ENCODE measurements at regions not wholly inside any gene's neighbourhood (a gene's known extent, or its start where the extent isn't known, plus 50 kb on each side); places are given as distances from the start of the nearest gene placed in this dataset.
A peak's percentile ranks its signal among the peaks of the same experiment; 100 is the strongest.

DNA sequence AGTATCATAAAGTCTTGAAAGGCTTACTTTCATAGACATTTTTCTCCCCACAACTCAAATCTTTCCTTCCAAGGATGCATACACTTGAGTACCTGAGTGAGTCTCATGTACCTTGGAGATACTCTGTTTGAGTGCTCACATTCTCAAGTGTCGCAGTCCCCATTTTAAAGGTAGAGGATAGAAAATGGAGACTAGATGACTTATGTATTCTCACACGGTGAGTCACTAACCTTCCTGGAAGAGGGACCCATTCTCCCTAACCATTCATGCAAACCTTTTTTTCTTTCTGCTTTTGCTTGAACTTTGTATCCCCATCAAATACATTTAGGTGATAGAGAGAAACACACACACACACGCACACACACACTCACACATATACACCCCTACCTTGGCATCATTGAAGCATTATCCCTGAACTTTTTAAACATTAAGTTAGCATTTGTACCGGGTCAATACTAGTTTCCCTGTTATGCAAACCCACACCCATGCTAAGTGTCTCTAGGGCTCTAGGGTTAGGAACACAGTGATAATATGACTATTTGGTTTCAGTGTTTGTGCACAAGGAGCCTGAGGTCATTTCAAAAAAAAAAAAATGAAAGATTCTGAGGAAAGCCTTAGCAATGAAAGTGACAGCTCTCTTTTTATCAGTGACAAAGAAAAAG is 236.2 kb downstream of the IKZF2 start:
- Mint-ChIP-seq H3K36me3 (ENCODE audit: unreplicated experiment) (peaks cover 3% of the 10 kb centered on the region), H3K27ac (ENCODE audit: unreplicated experiment) (no peak overlapping the region), H3K27me3 (ENCODE audit: unreplicated experiment) (no peaks in the 10 kb centered on the region), H3K4me1 (ENCODE audit: unreplicated experiment) (peaks cover 16% of the 10 kb centered on the region), H3K9me3 (ENCODE audit: unreplicated experiment) (no peaks in the 10 kb centered on the region), H3K4me3 (ENCODE audit: unreplicated experiment) (no peak overlapping the region)
- TF ChIP-seq CTCF (IDR thresholded peaks at IDR 0.05) = no peak
- no peak for DNase-seq (ENCODE audit: extremely low spot score, unreplicated experiment)

DNA sequence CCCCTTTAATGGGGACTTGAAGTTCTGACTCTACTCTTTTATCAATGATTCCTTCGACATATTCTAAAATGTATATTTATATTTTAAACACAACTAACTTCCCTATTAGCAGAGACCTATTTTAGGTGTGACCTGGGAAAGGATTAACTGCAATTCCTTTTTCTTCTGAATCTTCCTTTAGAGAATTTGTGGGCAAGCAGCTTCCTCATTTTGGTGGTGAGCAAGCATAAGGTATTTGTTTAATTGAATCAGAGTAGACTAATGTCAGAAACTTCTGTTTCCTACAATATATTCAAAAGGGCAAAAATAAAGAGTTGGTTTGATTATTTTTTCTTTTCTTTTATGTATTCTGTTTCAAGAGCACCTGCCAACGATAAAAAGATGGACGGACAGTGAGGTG is 237.0 kb downstream of the IKZF2 start:
- Mint-ChIP-seq H3K36me3 (ENCODE audit: unreplicated experiment) (peaks cover 5% of the 10 kb centered on the region), H3K27me3 (ENCODE audit: unreplicated experiment) (no peaks in the 10 kb centered on the region), H3K4me3 (ENCODE audit: unreplicated experiment) (no peak overlapping the region), H3K27ac (ENCODE audit: unreplicated experiment) (no peak overlapping the region), H3K9me3 (ENCODE audit: unreplicated experiment) (no peaks in the 10 kb centered on the region), H3K4me1 (ENCODE audit: unreplicated experiment) (peaks cover 16% of the 10 kb centered on the region)
- no peak for DNase-seq (ENCODE audit: extremely low spot score, unreplicated experiment)
- no peak for TF ChIP-seq CTCF (IDR thresholded peaks at IDR 0.05)

GRCh38 chr2:212913640-212914306 is 237.6 kb downstream of the IKZF2 start:
- Mint-ChIP-seq H3K36me3 (ENCODE audit: unreplicated experiment) (peaks cover 5% of the 10 kb centered on the region), H3K27ac (ENCODE audit: unreplicated experiment) (no peak overlapping the region), H3K4me1 (ENCODE audit: unreplicated experiment) (peaks cover 16% of the 10 kb centered on the region), H3K27me3 (ENCODE audit: unreplicated experiment) (no peaks in the 10 kb centered on the region), H3K4me3 (ENCODE audit: unreplicated experiment) (no peak overlapping the region), H3K9me3 (ENCODE audit: unreplicated experiment) (no peaks in the 10 kb centered on the region)
- no peak for DNase-seq (ENCODE audit: extremely low spot score, unreplicated experiment)
- no peak for TF ChIP-seq CTCF (IDR thresholded peaks at IDR 0.05)

GRCh38 chr2:212912445-212913103 is 238.8 kb downstream of the IKZF2 start:
- TF ChIP-seq CTCF (IDR thresholded peaks at IDR 0.05) = no peak
- H3K9me3 Mint-ChIP-seq (ENCODE audit: unreplicated experiment) = no peaks in the 10 kb centered on the region
- no peaks in the 10 kb centered on the region for H3K27me3 Mint-ChIP-seq (ENCODE audit: unreplicated experiment)
- no peak overlapping the region for H3K4me3 Mint-ChIP-seq (ENCODE audit: unreplicated experiment)
- H3K4me1 Mint-ChIP-seq (ENCODE audit: unreplicated experiment) = peaks cover 16% of the 10 kb centered on the region
- peak overlapping the region; percentile 75 for H3K27ac Mint-ChIP-seq (ENCODE audit: unreplicated experiment)
- H3K36me3 Mint-ChIP-seq (ENCODE audit: unreplicated experiment) = peaks cover 5% of the 10 kb centered on the region
- no peak for DNase-seq (ENCODE audit: extremely low spot score, unreplicated experiment)

GRCh38 chr2:212911011-212911410 is 240.4 kb downstream of the IKZF2 start:
- H3K27ac Mint-ChIP-seq (ENCODE audit: unreplicated experiment) = no peak overlapping the region
- peaks cover 14% of the 10 kb centered on the region for H3K4me1 Mint-ChIP-seq (ENCODE audit: unreplicated experiment)
- no peak overlapping the region for H3K4me3 Mint-ChIP-seq (ENCODE audit: unreplicated experiment)

More at GRCh38 chr2:212911011-212911410, 240.4 kb downstream of the IKZF2 start:
- no peaks in the 10 kb centered on the region for H3K9me3 Mint-ChIP-seq (ENCODE audit: unreplicated experiment)
- TF ChIP-seq CTCF (IDR thresholded peaks at IDR 0.05) = no peak
- H3K27me3 Mint-ChIP-seq (ENCODE audit: unreplicated experiment) = no peaks in the 10 kb centered on the region
- DNase-seq (ENCODE audit: extremely low spot score, unreplicated experiment) = no peak
- peaks cover 5% of the 10 kb centered on the region for H3K36me3 Mint-ChIP-seq (ENCODE audit: unreplicated experiment)
